ENCODE measurements at regions not wholly inside any gene's neighbourhood (a gene's known extent, or its start where the extent isn't known, plus 50 kb on each side); places are given as distances from the start of the nearest gene placed in this dataset.
"Not testable (repeated sequence)": the region's sequence is repeated elsewhere in the genome, so short reads cannot be mapped to it uniquely, and the experiment has no call there.

DNA sequence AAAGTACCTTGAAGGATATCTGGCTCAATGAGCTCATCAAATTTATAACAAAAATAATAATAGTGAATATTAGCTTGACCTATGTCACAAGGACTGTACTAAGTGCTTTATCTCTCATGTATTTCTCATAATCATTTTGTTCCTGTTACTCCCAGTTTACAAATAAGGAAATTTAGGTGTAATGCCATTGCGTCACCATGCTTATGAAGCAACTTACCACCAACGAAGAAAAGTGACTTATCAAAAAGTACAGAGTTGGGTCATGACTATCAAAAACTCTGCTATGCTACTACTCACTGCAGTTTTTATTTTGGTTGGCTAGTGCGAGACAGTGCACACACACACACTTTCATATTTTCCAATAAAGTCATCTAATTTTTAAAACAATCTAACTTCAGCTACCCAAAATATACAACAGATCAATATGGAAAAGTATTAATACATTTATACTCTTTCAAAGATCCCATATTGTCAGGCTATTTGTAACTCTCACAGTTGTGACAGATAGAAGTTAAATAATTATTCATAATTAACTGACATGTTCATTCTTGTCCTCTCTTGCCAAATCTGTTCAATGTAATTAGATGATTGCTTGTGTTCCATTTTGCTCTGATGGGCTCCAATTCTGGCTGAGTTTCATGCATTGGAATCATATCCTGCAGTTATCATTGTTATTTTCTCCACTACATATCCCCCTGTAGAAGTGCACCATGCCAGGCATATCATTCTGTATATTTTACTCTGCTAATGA, 119.4 kb downstream of the KCNJ2 start:
- no peak for DNase-seq

GRCh38 chr17:70290770-70291169, 121.4 kb downstream of the KCNJ2 start:
- no peak for DNase-seq

- no peak for DNase-seq
Observed at GRCh38 chr17:70292366-70292765, 123.0 kb downstream of the KCNJ2 start.

- not testable (repeated sequence) for DNase-seq
Observed at GRCh38 chr17:70293564-70294310, 124.4 kb downstream of the KCNJ2 start.

DNA sequence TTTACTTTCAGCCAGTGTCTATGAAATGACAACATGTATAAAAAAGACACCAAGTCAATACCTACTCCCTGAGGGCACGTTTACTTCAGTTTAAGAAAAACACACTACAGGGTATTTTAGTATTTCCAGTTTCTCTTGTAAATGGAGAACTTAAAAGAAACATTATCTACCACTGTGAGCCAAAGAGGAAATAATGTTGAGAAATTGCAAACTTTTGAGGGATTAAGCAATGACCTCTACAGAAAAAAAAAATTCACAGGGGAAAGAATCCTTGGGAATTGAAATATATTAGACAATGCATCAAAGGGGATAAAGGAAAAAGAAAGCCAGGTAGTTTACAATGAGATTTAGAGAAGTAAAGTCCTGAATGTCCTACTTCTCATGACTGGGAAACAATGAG, 126.0 kb downstream of the KCNJ2 start:
- no peak for DNase-seq

- no peak for DNase-seq
Observed at GRCh38 chr17:70295731-70296130, 126.4 kb downstream of the KCNJ2 start.

- DNase-seq = no peak
Observed at GRCh38 chr17:70296456-70296855, 127.1 kb downstream of the KCNJ2 start.

- DNase-seq = no peak
Observed at GRCh38 chr17:70297397-70297796, 128.1 kb downstream of the KCNJ2 start.

GRCh38 chr17:70298929-70299531, 129.7 kb downstream of the KCNJ2 start:
- DNase-seq = no peak

DNA sequence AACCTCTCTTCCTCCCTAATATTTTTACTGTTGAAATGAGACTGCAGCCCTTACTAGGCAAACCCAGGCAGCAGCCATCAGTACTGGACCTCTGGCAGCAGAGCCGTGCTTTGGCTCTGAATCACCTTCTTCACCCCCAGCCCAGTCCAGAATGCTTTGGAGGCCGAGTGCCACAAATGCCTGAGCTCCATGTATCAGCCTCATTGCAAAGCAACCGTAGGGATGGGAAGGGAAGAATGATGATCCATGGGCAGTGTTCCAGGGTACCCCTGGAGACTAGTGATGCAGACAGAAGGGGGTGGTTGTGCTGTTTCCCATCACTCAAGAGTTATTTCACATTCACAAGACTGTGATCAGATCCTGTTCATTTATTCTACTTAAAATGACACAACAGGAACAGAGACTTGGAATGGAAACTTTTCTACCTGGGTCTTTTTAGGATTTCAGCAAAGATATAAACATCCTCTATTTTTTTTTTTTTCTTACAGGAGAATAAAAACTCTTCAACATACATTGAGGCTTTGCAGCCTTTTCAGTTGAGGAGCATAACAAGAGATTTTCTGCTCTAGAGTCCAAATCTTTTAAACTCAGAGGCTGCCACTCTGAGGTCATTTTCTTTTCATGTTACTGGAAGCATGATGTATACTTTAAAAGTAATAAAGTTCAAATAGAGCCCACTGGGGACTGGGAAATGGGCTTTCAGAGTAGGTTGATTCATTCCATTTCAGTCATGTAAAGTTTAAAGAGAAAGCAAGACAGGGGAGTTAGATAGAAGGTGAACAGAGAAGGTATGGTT, 138.3 kb downstream of the KCNJ2 start:
- no peak for DNase-seq

- no peak for DNase-seq
Observed at GRCh38 chr17:70308618-70309017, 139.3 kb downstream of the KCNJ2 start.

- DNase-seq = no peak
Observed at GRCh38 chr17:70310221-70310672, 140.9 kb downstream of the KCNJ2 start.

DNA sequence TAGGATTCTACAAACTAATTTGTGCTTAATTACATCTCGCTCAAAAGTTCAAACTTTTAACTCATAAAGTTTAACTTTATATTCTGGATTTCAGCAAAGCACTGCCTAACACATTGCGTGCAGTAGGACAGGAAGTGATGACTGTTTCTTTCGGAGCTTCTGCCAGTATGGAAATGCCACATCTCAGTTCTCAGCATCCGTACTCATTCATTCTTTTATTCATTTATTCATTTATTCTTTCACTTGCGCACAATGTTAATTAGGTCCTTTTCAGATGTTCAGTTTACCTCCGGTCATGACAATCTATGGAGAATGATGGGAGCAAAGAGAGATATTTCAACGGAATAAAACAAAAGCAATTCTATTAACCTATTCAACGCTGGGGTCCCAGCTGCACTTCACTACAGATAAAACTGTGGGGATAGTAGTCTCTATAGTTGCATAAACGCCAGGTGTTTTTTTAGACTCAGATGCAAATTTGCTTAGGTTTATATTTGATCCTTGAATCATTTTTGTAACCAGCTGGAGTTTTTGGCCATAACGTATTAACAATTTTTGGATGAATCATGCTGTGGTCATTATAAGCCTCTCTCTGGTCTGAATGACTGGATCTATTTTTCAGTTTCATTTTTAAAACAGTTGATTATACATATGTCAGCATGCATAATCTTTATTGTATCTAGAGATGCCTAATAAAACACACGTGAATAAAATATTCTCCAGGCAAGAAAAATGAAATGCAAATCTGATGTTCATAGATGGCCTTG, 143.9 kb downstream of the KCNJ2 start:
- no peak for DNase-seq

- DNase-seq = no peak
Observed at GRCh38 chr17:70314096-70314495, 144.8 kb downstream of the KCNJ2 start.

DNA sequence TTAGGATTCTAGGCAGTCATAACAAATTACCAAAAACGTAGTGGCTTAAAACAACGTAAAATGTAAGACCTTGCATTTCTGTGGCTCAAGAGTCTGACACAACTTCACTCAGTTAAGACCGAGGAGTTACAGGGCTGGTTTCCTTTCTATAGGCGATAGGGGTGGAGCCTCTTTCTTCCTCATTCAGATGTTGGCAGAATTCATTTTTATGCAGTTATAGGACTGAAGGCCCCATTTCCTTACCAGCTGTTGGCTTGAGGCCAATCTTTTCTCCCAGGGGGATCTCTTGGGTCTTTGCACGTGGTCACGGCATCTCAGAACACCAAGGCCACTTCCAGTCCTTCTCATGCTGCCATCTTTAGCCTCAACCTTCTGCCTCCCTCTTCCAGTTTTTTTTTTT, 145.2 kb downstream of the KCNJ2 start:
- DNase-seq = no peak

DNA sequence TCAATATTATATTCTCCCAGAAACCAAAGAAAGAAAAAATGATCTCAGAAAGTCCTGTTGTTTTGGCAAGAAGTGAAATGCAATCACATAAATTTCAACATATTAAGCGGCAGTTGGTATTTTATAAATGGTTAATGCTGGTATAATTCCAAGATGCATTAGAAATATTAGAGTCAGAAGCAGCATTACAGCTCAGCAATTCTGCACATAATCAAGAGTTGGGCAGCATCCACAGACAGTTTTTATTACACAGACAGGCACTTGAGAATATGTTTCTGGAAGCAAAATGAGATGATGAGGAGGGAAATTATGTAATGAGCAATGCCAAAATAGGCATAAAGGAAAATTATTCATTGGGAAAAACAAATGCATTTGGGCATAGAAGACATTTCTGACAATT, 148.1 kb downstream of the KCNJ2 start:
- no peak for DNase-seq

DNA sequence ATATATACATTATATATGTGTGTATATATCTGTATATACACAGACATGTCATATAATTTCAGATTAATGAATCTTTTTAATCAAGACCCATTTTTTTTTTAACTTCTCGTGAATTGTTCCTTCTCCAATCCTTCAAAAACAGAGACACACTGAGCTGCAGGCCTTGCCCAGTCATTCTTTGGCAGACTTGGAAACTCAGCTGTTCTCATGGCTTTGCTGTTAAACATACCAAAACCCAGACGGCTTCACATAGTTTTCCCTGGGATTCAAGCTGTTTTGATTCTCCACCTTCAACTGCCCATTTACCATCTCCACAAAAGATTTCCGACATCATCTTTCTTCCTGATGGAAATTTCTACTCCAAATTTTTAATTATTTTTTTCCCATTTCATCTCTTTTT, 148.7 kb downstream of the KCNJ2 start:
- no peak for DNase-seq

DNA sequence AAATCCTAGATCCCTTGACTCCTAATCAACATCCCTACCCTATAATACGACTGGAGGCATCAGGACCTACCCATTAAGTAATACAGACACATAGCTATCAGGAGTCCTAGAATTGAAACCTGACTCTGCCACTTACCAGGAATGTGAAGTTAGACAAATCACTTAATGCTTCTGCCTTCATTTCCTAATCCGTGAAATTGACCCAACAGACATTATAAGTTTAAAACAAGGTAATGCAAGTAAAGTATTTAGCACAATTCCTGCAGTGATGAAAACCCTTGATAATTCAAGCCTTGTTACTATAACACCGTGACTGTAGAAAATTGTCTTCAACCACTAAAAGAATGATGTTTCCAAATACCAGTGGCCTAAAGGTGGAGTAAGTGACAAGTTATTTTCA, 150.2 kb downstream of the KCNJ2 start:
- DNase-seq = no peak

GRCh38 chr17:70320673-70321345, 151.5 kb downstream of the KCNJ2 start:
- peak; percentile 12 for DNase-seq

DNA sequence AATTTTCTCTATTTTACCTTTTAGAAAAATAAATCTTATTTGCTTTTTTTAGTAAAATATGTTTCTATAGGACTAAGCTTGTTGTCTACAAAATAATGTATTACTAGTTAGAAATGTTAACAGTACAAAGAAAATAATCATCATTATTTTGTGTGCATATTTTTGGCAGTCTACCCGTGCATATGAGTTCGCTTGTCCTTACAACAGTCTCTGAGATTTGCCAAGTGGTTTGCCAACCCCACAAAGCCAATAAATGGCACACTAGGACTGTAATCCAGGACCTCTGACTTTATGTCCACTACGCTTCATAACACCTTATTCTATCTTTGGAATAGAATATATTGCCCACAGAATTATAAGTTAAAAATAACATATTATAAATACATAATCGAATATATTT, 152.0 kb downstream of the KCNJ2 start:
- no peak for DNase-seq

DNA sequence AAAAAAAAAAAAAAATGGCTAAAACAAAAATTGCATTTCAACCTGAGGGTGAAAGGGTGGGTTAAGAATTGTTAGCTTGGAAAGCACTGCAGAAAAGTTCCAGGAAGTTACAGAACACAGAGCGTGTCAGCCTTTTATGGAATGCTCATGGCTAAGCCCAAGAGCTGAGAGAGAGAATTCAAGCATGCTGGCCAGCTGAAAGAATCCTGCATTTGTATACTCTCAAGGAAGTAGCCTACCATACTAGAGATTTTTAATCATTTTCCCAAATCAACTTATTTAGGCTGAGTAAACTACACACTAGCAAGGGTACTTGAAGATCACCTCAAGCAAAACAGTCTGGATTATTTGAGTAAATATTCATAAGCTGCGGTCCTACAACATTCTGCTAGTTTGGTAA, 153.9 kb downstream of the KCNJ2 start:
- DNase-seq = no peak

DNA sequence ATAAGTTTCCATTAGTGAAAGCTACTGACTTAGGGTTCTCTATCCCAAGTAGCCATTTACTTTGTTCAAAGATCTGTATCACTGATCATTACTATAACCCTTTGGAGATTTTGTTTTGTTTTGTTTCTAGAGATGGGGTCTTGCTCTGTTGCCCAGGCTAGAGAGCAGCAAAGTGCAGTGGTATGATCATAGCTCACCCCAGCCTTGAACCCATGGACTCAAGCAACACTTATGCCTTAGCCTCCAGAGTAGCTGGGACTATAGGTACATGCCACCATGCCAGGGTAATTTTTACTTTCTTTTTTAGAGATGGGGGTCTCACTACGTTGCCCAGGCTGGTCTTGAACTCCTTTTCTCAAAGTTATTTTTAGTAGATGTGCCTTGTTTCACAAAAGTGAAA, 154.7 kb downstream of the KCNJ2 start:
- DNase-seq = no peak
